HG03342 (cell line): ENCODE measurements at regions not wholly inside any gene's neighbourhood (a gene's known extent, or its start where the extent isn't known, plus 50 kb on each side); places are given as distances from the start of the nearest gene placed in this dataset.
A peak's percentile ranks its signal among the peaks of the same experiment; 100 is the strongest.
"Not testable (repeated sequence)": the region's sequence is repeated elsewhere in the genome, so short reads cannot be mapped to it uniquely, and the experiment has no call there.

Experiments used
- ATAC-seq: cut with Tn5 transposase; IDR thresholded peaks from one replicate; pipeline ENCODE4 v1.9.1; 2021; ENCODE audit warnings: mild to moderate bottlenecking, moderate library complexity; ENCODE audit not compliant: unreplicated experiment

DNA sequence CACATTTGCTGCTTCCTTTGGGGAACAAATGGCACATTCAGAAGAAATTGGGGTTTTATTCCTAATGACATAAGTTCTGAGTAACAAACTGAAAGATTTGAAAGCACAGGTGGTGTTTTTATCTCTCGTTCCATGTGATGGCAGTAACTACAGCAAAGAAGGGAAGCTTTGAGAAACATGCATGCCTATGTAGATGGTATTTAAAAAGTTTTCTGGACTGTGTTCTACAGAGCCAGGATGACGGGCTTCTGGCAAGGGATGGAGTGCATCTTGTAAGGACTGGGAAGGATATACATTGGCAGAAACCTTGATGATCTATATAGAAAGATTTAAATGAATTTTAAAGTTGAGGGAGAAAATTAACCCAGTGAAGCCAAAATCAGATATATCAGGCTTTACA, 362.2 kb upstream of the ROPN1 start:
- no peak for ATAC-seq

- no peak for ATAC-seq
Measured at GRCh38 chr3:124358156-124358555, 366.2 kb upstream of the ROPN1 start.

DNA sequence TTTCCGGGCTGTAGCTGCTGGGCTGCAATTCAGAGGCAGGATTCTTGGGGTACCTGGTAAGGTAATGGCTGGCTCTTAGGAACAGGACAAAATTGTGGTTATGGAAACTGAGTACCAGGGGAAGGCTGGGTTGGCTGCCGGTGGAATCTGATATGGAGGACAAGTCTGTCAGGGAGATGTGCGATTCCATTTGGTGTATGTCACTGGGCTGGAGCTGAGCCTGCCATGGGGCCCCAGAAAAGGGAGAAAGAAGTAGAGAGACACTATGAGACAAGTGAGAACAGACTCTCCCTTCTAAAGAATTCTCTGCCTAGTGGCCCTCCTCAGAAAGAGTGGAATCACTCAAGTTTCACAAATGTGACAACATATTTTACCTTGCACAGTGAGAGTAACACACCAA, 368.2 kb upstream of the ROPN1 start:
- ATAC-seq, result no peak

GRCh38 chr3:124360563-124360962, 368.6 kb upstream of the ROPN1 start:
- ATAC-seq, result no peak

GRCh38 chr3:124361566-124361965, 368.7 kb upstream of the UMPS start:
- ATAC-seq, result no peak

DNA sequence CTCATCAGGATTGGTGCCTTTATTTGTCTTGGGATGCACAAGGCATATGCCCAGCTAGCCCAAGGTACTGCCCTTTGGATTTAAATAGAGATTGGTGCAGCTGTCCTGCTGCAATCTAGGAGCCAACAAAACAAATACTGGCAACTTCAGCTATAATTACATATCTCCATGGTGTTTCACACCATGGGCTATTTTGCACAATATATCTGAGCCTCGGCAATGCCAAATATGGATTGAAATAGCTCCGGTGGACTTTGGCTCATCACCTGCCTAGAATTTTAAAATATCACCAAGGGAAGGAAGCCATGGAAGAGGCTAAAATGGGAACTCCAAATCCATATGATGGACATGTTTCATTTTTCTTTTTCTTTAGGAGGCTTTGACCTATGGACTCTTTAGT, 367.8 kb upstream of the UMPS start:
- ATAC-seq, result no peak

DNA sequence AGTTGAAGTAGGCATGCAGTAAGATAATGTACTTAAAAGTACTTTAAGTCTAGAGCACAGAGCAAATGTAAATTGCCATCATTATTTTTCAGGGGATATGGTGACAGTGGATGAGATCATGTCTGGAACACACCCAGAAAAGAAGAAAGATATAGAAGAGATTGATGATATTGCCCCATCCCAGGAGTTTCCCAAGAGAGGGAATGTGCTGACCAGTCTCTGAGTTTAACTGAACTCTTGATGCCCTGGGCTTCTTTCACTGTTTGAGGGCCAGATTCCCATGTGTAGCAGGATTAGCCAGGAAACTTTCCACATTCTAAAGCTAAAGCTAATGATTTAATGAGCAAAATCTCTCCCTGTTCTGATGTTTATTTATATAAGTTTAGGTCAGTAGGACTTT, 366.8 kb upstream of the UMPS start:
- no peak for ATAC-seq

DNA sequence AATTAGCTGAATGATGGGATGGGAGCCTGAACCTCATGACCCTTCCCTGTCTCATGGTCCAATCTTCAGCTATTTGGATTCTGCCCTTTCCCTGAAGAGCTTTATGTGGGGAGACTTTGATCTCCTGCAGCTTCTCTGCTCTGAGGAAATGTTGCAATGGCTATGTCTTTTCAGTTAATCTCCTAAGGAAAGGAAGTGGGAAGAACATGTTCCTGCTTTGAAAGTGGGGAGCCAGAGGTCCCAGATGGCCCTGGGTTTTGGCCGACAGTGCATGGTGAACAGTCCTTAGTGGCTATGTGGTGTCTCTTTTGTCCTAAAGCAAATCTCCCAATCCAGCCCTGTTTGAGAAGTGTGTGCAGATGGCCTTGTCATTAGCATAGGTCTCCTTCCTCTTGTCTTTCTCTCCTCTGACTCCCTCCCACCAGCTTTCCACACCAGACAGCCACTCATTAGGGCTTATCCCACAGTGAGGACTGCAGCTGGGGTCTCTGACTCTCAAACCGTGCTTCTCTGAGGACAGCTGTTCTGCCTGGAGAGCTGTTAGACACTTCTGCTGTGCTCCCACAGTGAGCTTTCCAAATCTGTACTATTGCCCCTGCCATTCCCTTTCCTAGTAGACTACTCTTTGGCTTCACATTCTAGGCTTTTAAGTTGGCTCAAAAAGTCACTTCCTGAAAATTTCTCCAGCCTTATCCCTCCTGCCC, 365.8 kb upstream of the UMPS start:
- no peak for ATAC-seq

DNA sequence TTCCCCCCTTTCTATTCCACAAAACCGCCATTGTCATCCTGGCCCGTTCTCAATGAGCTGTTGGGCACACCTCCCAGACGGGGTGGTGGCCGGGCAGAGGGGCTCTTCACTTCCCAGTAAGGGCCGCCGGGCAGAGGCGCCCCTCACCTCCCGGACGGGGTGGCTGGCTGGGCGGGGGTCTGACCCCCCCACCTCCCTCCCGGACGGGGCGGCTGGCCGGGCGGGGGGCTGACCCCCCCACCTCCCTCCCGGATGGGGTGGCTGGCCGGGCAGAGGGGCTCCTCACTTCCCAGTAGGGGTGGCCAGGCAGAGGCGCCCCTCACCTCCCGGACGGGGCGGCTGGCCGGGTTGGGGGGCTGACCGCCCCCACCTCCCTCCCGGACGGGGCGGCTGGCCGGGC, 363.6 kb upstream of the UMPS start:
- ATAC-seq, result not testable (repeated sequence)

DNA sequence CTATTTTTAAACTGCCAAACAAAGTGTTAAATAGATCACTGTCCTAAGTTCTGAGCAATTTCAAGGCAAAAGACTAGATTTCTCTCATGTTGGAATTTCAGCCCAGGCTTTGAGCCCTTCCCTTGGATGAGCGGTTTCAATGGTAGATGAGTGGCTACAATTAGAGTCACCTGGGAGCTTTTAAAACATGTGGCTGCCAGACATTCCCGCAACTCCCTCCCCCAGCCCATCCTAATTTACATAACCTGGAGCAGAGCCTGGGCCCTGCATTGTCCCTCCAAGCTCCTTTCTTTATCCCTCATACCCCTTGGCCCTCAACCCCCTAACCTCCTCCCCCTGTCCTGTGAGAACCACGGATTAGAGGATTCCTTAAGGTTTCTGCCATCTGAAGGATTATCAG, 357.5 kb upstream of the UMPS start:
- no peak for ATAC-seq

DNA sequence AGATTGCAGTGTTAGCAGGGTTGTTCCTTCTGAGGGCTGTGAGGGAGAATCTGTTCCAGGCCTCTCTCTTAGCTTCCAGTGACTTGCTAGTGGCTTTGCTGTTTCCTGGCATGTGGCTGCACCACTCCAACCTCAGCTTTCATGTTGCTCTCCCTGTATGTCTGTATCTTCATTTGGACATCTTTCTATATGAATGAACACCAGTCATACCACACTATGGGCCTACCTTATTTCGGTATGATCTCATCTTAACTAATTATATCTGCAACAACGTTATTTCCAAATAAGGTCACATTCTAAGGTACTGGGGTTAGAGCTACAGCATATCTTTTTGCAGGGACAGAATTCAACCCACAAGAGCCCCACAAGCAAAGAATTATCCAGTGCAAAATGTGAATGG, 356.7 kb upstream of the UMPS start:
- ATAC-seq, result peak; percentile 66

DNA sequence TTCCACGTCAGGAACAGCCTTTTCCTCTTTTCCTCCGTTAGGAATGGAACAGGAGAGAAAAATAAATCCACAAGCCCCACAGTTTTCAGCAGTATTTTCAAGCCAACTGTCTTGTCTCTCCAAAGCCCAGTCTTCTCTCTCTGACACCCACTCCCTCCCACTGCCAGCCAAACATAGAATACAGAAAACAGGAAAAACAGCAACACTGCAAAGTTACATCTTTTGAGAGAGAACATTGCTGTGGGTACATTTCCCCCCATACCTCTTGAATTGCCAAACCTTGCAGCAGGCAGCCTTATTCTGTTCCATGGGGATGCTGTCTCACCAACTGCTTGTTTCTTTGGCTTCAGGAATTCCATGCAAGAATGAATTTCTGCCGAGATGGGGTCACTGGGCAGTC, 355.7 kb upstream of the UMPS start:
- ATAC-seq, result no peak

GRCh38 chr3:124381575-124382333, 348.5 kb upstream of the UMPS start:
- ATAC-seq, result no peak

DNA sequence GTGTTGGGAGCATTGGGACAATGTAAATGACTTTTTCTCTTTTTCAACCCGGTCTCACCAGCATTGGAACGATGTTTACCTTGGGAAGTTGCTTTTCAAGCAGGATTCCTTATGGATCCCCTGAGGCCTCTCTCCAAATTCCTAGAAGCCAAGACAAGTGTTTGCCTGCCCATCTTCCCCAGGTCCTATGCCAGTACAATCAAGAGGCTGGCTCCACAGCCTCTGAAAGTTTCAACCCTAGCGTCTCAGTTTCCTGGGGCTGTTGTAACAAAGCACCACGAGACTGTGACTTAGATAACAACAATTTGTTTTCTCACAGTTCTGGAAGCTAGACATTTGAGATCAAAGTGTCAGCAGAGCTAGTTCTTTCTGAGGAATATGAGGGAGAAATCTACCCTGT, 347.2 kb upstream of the UMPS start:
- ATAC-seq, result no peak

DNA sequence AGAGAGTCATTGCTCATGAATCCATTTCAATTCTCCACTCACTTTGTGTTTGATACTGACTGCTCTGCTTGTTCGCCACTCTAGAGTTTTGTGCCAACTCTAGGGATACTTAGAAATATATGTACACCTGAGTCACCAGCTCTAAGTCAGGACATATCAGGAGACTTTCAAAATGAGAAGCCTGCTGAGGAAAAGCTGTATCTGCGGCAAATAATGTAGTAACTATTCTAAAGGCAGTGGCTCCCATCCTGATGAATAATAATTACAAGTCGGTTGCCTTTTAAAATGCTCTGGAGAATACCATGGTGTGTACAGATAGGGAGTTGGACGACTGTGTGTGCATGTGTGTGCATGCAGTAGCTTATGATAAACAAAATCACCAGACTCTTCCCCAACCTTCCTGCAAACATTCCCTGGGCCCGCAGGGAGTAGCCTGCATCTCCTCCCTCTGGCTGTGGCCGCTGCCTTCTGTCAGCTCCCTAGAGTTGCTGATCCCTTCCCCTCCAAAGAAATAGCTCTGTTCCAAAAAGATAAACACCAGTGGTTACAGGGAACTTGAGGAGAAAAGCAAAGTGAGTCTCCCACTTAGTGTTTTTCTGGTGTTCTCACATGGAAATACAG, 346.3 kb upstream of the UMPS start:
- ATAC-seq, result no peak

DNA sequence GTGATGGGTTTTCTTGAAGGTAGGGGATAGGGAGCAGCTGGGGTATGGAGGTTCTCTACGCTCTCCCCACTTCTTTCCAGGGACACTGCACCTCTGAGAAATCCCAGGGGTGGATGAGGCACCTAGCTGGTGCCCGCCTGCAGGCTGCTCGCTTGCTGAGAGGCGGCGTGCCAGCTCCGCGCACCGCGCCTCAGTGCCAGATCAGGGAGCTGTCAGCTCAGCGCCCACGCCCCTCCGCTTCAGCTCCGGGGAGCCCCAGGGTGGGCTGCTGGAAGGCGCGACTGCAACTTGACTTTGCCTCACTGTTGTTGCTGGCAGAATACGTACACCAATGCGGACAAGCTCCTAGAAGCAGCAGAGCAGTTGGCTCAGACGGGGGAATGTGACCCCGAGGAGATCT, 345.7 kb upstream of the UMPS start:
- no peak for ATAC-seq

DNA sequence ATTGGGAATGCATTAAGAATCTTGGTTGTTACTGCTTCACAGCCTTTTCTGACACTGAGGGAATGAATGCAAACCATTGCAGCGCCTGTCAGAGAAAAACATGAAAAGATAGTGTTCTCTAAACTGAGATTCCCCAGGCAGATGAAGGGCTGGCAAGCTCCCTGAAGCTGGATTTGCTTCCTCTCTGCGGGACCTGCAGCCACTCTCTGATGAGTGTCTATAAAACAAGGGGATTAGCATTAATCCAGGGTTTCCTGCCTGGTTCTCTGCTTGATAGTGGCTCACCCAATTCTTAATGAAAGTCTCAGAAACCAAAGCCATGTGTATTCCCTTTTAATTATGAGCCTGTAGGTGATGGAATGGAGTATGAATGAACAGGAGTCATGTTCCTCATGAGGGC, 344.3 kb upstream of the UMPS start:
- no peak for ATAC-seq

DNA sequence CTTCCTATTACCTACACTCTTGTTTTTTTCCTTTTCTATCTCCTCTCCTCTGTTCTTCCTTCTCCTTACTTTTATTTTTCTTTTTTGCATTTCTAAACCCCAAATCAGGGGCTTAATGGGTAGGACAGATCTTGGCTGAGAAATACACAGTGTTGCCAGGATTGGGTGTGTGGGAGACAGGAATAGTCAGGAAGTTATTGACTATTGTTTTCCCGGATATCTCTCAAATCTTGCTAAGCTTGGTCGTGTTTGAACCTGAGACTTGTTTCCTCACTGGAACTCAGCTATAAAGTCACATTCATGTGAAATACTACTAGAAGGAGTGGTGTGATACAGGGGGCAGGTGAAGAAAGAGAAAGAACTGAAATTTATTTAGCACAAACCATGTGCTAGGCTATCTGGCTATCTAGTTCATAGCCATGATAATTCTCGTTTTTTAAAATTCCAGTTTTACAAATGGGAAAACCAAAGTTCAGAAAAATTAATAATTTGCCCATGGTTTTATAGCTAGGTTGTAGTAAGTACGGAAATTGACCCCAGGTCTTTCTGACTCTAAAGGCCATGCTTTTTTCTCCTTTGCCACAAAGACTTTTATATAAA, 343.2 kb upstream of the UMPS start:
- ATAC-seq, result no peak

GRCh38 chr3:124391774-124392173, 338.5 kb upstream of the UMPS start:
- no peak for ATAC-seq

DNA sequence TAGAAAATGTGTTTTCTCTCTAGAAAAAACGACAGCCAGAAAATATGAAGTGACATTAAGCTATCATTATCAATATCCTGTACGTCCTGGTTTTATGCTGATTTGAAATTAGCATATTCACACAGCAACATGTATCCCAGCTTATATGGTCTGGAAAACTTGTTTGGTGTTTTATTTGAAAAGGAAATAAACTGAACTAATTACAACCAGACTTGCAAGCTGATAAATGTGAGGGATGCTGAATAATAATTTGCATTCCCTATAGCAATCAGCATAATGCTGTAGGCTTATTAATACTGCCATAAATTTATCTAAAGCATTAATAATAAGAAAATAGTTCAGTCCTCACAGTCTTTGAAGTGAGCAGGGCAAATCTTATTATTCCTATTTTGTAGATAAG, 336.9 kb upstream of the UMPS start:
- no peak for ATAC-seq

GRCh38 chr3:124395162-124395561, 335.1 kb upstream of the UMPS start:
- ATAC-seq, result no peak
